WTC11 (cell line): ENCODE measurements at regions not wholly inside any gene's neighbourhood (a gene's known extent, or its start where the extent isn't known, plus 50 kb on each side); places are given as distances from the start of the nearest gene placed in this dataset.

ENCODE experiments used
- ATAC-seq: fragments of 200-7000 bp; cut with Tn5 transposase; 2 replicates; pipeline ENCODE4 v1.10.0; 2021; ENCODE audit warnings: mild to moderate bottlenecking, moderate library complexity
- CTCF ChIA-PET: fragments of 300-600 bp; sonication (Branson Sonifier 250); formaldehyde crosslinking; loops from one replicate; lab custom pipeline; 2021; ENCODE audit warnings: antibody characterized with exemption; lab: Charles Lee
- POLR2A ChIA-PET: fragments of 350-600 bp; sonication (Branson Sonifier 250); formaldehyde crosslinking; loops from one replicate; lab custom pipeline; 2021; ENCODE audit warnings: antibody characterized with exemption; lab: Charles Lee
- DNase-seq: peaks from one replicate; pipeline ENCODE4 v3.0.0; 2021; ENCODE audit warnings: low spot score
- H3K27ac Mint-ChIP-seq: 2 replicates; pipeline ENCODE4 v1.8.0; 2021; ENCODE audit warnings: mixed read lengths
- H3K27me3 Mint-ChIP-seq: 2 replicates; pipeline ENCODE4 v1.8.0; 2021; ENCODE audit warnings: low read depth, mild to moderate bottlenecking, moderate library complexity, mixed read lengths
- H3K36me3 Mint-ChIP-seq: 2 replicates; pipeline ENCODE4 v1.8.0; 2021; ENCODE audit warnings: mixed read lengths
- H3K4me1 Mint-ChIP-seq: 2 replicates; pipeline ENCODE4 v1.8.0; 2022; ENCODE audit warnings: mixed read lengths
- H3K4me3 Mint-ChIP-seq: 2 replicates; pipeline ENCODE4 v1.8.0; 2021; ENCODE audit warnings: mild to moderate bottlenecking, moderate library complexity, mixed read lengths
- H3K9me3 Mint-ChIP-seq: 2 replicates; pipeline ENCODE4 v1.8.0; 2021; ENCODE audit warnings: mixed read lengths
- CREM ChIP-seq: sonication (generic); formaldehyde crosslinking; IDR thresholded peaks from 2 replicates; pipeline ENCODE4 v1.8.1; 2022; ENCODE audit warnings: mild to moderate bottlenecking, missing genetic modification reagents, moderate library complexity
- FOXP1 ChIP-seq: sonication (generic); formaldehyde crosslinking; IDR thresholded peaks from 2 replicates; pipeline ENCODE4 v1.8.0; 2022; ENCODE audit warnings: missing genetic modification reagents, mild to moderate bottlenecking, moderate library complexity, borderline replicate concordance
- GABPB1 ChIP-seq: sonication (generic); formaldehyde crosslinking; IDR thresholded peaks from 2 replicates; pipeline ENCODE4 v1.8.1; 2023; ENCODE audit warnings: mild to moderate bottlenecking, missing genetic modification reagents
- GTF2I ChIP-seq: fragments of 250-450 bp; sonication (Bioruptor Pico); conservative IDR thresholded peaks from 2 replicates; pipeline ENCODE4 v1.4.0; 2021; ENCODE audit warnings: mild to moderate bottlenecking
- HMGA2 ChIP-seq: fragments of 250-450 bp; sonication (Bioruptor Pico); IDR thresholded peaks from 2 replicates; pipeline ENCODE4 v1.4.0; 2021; ENCODE audit warnings: mild to moderate bottlenecking, moderate library complexity
- JAZF1 ChIP-seq: fragments of 250-450 bp; sonication (Bioruptor Pico); IDR thresholded peaks from 2 replicates; pipeline ENCODE4 v1.9.0; 2021; ENCODE audit warnings: moderate library complexity, mild to moderate bottlenecking, inconsistent platforms
- MXD4 ChIP-seq: fragments of 250-450 bp; sonication (Bioruptor Pico); IDR thresholded peaks from 2 replicates; pipeline ENCODE4 v1.8.0; 2021; ENCODE audit warnings: mild to moderate bottlenecking, moderate library complexity, borderline replicate concordance
- RELA ChIP-seq: sonication (generic); formaldehyde crosslinking; IDR thresholded peaks from 2 replicates; pipeline ENCODE4 v1.8.1; 2022; ENCODE audit warnings: missing genetic modification reagents, mild to moderate bottlenecking, borderline replicate concordance
- RORB ChIP-seq: fragments of 250-450 bp; sonication (Bioruptor Pico); IDR thresholded peaks from 2 replicates; pipeline ENCODE4 v1.9.0; 2021; ENCODE audit warnings: mild to moderate bottlenecking
- SMAD4 ChIP-seq: sonication (generic); formaldehyde crosslinking; IDR thresholded peaks from 2 replicates; pipeline ENCODE4 v1.8.0; 2022; ENCODE audit warnings: mild to moderate bottlenecking, missing genetic modification reagents
- SOX15 ChIP-seq: fragments of 250-450 bp; sonication (Bioruptor Pico); IDR thresholded peaks from 2 replicates; pipeline ENCODE4 v1.9.0; 2021; ENCODE audit warnings: mild to moderate bottlenecking
- TEAD4 ChIP-seq: sonication (generic); formaldehyde crosslinking; IDR thresholded peaks from 2 replicates; pipeline ENCODE4 v1.8.0; 2022; ENCODE audit warnings: mild to moderate bottlenecking, missing genetic modification reagents
- ZNF138 ChIP-seq: sonication (generic); formaldehyde crosslinking; conservative IDR thresholded peaks from 2 replicates; pipeline ENCODE4 v1.8.1; 2022; ENCODE audit warnings: mild to moderate bottlenecking, moderate library complexity, missing genetic modification reagents
- ZNF263 ChIP-seq: sonication (generic); formaldehyde crosslinking; IDR thresholded peaks from 2 replicates; pipeline ENCODE4 v1.8.1; 2022; ENCODE audit warnings: low read depth, mild to moderate bottlenecking, moderate library complexity, missing genetic modification reagents
- ZNF671 ChIP-seq: fragments of 250-450 bp; sonication (Bioruptor Pico); IDR thresholded peaks from 2 replicates; pipeline ENCODE4 v1.8.0; 2021; ENCODE audit warnings: mild to moderate bottlenecking
- TF ChIP-seq, protein P1 (sequence below): sonication (generic); formaldehyde crosslinking; IDR thresholded peaks from 2 replicates; pipeline ENCODE4 v1.8.1; 2022; ENCODE audit warnings: low read depth, missing genetic modification reagents, borderline replicate concordance
- TF ChIP-seq, protein P2 (sequence below): sonication (generic); formaldehyde crosslinking; IDR thresholded peaks from 2 replicates; pipeline ENCODE4 v1.8.1; 2023; ENCODE audit warnings: mild to moderate bottlenecking, moderate library complexity, missing genetic modification reagents
- TF ChIP-seq, protein P3 (sequence below): fragments of 250-450 bp; sonication (Bioruptor Pico); IDR thresholded peaks from 2 replicates; pipeline ENCODE4 v2.1.2; 2022; ENCODE audit warnings: mild to moderate bottlenecking, moderate library complexity
- TF ChIP-seq, protein P4 (sequence below): sonication (generic); formaldehyde crosslinking; IDR thresholded peaks from 2 replicates; pipeline ENCODE4 v1.8.1; 2023; ENCODE audit warnings: mild to moderate bottlenecking, missing genetic modification reagents, borderline replicate concordance
- TF ChIP-seq, protein P5 (sequence below): sonication (generic); formaldehyde crosslinking; IDR thresholded peaks from 2 replicates; pipeline ENCODE4 v1.8.1; 2023; ENCODE audit warnings: mild to moderate bottlenecking, missing genetic modification reagents
- TF ChIP-seq, protein P6 (sequence below): fragments of 250-450 bp; sonication (Bioruptor Pico); IDR thresholded peaks from 2 replicates; pipeline ENCODE4 v1.9.0; 2021; ENCODE audit warnings: mild to moderate bottlenecking
- TF ChIP-seq, protein P7 (sequence below): sonication (generic); formaldehyde crosslinking; IDR thresholded peaks from 2 replicates; pipeline ENCODE4 v1.8.1; 2022; ENCODE audit warnings: mild to moderate bottlenecking, moderate library complexity, missing genetic modification reagents

DNA sequence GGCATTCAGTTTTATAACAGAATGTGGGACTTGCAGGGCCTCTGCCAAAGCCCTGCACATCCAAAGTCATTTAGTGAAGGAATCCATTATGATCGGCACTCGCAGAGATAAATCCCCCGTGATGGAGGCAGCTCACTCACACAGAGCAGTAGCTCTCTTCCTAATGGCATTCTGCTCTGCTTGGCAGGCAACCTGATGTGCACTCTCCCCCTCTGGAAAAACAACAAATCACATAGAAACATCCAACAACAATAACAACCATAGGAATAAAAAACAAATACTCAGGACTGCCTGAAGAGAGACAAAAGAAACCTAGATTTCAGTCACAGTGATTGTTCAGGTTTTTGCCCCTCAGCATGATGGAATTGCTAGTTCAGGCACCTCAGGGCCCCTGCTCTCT lies 59.7 kb downstream of the NAA11 start:
- no peaks in the 10 kb centered on the region for H3K36me3 Mint-ChIP-seq
- no peak for ATAC-seq
- TF ChIP-seq SOX15 (CRISPR knock-in tag) (no peak), GABPB1 (no peak), MXD4 (CRISPR knock-in tag) (no peak)
- TF ChIP-seq, protein P1, sequence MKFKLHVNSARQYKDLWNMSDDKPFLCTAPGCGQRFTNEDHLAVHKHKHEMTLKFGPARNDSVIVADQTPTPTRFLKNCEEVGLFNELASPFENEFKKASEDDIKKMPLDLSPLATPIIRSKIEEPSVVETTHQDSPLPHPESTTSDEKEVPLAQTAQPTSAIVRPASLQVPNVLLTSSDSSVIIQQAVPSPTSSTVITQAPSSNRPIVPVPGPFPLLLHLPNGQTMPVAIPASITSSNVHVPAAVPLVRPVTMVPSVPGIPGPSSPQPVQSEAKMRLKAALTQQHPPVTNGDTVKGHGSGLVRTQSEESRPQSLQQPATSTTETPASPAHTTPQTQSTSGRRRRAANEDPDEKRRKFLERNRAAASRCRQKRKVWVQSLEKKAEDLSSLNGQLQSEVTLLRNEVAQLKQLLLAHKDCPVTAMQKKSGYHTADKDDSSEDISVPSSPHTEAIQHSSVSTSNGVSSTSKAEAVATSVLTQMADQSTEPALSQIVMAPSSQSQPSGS (CRISPR knock-in tag) = no peak
- TF ChIP-seq, protein P2, sequence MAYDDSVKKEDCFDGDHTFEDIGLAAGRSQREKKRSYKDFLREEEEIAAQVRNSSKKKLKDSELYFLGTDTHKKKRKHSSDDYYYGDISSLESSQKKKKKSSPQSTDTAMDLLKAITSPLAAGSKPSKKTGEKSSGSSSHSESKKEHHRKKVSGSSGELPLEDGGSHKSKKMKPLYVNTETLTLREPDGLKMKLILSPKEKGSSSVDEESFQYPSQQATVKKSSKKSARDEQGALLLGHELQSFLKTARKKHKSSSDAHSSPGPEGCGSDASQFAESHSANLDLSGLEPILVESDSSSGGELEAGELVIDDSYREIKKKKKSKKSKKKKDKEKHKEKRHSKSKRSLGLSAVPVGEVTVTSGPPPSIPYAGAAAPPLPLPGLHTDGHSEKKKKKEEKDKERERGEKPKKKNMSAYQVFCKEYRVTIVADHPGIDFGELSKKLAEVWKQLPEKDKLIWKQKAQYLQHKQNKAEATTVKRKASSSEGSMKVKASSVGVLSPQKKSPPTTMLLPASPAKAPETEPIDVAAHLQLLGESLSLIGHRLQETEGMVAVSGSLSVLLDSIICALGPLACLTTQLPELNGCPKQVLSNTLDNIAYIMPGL = no peak
- TF ChIP-seq, all 79 proteins: peak for 0
- Mint-ChIP-seq H3K27me3 (no peaks in the 10 kb centered on the region), H3K4me3 (no peak overlapping the region), H3K27ac (no peak overlapping the region), H3K9me3 (no peaks in the 10 kb centered on the region), H3K4me1 (no peaks in the 10 kb centered on the region)
- CTCF ChIA-PET = no interaction called here
- DNase-seq = no peak
- POLR2A ChIA-PET = no interaction called here

DNA sequence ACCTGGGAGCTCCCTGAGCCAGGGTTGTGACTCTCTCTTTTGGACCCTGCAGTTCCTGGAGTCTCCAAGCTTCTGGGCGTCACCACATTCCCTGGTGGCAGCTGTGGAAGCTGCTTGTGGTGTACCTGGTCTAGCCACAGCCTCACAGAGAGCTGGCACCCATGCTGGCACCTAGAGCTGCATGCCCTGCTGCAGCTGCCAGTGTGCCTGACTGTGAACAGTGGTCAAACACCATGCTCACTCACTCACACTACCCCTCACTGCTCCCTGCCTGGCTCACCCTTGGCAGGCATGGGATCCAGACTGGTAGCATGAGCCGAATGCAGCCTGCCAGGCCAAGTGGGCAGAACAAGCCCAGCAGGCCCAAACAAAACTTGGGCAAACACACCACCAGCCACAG lies 66.6 kb downstream of the NAA11 start:
- ATAC-seq (no peak), DNase-seq (no peak)
- Mint-ChIP-seq H3K36me3 (peaks cover 3% of the 10 kb centered on the region; the same call in 1 of the 2 replicates), H3K9me3 (peaks cover 3% of the 10 kb centered on the region; the same call in 1 of the 2 replicates), H3K4me3 (no peak overlapping the region), H3K27me3 (no peaks in the 10 kb centered on the region), H3K27ac (no peak overlapping the region), H3K4me1 (peaks cover 3% of the 10 kb centered on the region; the same call in 1 of the 2 replicates)
- POLR2A ChIA-PET = no interaction called here
- TF ChIP-seq, protein P3, sequence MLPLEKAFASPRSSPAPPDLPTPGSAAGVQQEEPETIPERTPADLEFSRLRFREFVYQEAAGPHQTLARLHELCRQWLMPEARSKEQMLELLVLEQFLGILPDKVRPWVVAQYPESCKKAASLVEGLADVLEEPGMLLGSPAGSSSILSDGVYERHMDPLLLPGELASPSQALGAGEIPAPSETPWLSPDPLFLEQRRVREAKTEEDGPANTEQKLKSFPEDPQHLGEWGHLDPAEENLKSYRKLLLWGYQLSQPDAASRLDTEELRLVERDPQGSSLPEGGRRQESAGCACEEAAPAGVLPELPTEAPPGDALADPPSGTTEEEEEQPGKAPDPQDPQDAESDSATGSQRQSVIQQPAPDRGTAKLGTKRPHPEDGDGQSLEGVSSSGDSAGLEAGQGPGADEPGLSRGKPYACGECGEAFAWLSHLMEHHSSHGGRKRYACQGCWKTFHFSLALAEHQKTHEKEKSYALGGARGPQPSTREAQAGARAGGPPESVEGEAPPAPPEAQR (CRISPR knock-in tag) = no peak
- TF ChIP-seq ZNF138 (no peak), ZNF671 (CRISPR knock-in tag) (no peak), ZNF263 (CRISPR knock-in tag) (no peak), GTF2I (no peak), CREM (CRISPR knock-in tag) (no peak), SMAD4 (CRISPR knock-in tag) (no peak), TEAD4 (no peak), RORB (CRISPR knock-in tag) (no peak), FOXP1 (CRISPR knock-in tag) (no peak), JAZF1 (CRISPR knock-in tag) (no peak), RELA (CRISPR knock-in tag) (no peak), HMGA2 (CRISPR knock-in tag) (no peak)
- TF ChIP-seq, protein P4, sequence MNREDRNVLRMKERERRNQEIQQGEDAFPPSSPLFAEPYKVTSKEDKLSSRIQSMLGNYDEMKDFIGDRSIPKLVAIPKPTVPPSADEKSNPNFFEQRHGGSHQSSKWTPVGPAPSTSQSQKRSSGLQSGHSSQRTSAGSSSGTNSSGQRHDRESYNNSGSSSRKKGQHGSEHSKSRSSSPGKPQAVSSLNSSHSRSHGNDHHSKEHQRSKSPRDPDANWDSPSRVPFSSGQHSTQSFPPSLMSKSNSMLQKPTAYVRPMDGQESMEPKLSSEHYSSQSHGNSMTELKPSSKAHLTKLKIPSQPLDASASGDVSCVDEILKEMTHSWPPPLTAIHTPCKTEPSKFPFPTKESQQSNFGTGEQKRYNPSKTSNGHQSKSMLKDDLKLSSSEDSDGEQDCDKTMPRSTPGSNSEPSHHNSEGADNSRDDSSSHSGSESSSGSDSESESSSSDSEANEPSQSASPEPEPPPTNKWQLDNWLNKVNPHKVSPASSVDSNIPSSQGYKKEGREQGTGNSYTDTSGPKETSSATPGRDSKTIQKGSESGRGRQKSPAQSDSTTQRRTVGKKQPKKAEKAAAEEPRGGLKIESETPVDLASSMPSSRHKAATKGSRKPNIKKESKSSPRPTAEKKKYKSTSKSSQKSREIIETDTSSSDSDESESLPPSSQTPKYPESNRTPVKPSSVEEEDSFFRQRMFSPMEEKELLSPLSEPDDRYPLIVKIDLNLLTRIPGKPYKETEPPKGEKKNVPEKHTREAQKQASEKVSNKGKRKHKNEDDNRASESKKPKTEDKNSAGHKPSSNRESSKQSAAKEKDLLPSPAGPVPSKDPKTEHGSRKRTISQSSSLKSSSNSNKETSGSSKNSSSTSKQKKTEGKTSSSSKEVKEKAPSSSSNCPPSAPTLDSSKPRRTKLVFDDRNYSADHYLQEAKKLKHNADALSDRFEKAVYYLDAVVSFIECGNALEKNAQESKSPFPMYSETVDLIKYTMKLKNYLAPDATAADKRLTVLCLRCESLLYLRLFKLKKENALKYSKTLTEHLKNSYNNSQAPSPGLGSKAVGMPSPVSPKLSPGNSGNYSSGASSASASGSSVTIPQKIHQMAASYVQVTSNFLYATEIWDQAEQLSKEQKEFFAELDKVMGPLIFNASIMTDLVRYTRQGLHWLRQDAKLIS (CRISPR knock-in tag) = no peak
- TF ChIP-seq, protein P5, sequence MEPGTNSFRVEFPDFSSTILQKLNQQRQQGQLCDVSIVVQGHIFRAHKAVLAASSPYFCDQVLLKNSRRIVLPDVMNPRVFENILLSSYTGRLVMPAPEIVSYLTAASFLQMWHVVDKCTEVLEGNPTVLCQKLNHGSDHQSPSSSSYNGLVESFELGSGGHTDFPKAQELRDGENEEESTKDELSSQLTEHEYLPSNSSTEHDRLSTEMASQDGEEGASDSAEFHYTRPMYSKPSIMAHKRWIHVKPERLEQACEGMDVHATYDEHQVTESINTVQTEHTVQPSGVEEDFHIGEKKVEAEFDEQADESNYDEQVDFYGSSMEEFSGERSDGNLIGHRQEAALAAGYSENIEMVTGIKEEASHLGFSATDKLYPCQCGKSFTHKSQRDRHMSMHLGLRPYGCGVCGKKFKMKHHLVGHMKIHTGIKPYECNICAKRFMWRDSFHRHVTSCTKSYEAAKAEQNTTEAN (CRISPR knock-in tag) = no peak
- TF ChIP-seq, protein P6, sequence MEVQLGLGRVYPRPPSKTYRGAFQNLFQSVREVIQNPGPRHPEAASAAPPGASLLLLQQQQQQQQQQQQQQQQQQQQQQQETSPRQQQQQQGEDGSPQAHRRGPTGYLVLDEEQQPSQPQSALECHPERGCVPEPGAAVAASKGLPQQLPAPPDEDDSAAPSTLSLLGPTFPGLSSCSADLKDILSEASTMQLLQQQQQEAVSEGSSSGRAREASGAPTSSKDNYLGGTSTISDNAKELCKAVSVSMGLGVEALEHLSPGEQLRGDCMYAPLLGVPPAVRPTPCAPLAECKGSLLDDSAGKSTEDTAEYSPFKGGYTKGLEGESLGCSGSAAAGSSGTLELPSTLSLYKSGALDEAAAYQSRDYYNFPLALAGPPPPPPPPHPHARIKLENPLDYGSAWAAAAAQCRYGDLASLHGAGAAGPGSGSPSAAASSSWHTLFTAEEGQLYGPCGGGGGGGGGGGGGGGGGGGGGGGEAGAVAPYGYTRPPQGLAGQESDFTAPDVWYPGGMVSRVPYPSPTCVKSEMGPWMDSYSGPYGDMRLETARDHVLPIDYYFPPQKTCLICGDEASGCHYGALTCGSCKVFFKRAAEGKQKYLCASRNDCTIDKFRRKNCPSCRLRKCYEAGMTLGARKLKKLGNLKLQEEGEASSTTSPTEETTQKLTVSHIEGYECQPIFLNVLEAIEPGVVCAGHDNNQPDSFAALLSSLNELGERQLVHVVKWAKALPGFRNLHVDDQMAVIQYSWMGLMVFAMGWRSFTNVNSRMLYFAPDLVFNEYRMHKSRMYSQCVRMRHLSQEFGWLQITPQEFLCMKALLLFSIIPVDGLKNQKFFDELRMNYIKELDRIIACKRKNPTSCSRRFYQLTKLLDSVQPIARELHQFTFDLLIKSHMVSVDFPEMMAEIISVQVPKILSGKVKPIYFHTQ = no peak
- TF ChIP-seq, protein P7, sequence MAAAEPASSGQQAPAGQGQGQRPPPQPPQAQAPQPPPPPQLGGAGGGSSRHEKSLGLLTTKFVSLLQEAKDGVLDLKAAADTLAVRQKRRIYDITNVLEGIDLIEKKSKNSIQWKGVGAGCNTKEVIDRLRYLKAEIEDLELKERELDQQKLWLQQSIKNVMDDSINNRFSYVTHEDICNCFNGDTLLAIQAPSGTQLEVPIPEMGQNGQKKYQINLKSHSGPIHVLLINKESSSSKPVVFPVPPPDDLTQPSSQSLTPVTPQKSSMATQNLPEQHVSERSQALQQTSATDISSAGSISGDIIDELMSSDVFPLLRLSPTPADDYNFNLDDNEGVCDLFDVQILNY (CRISPR knock-in tag) = no peak
- CTCF ChIA-PET = interaction anchor here (0.6 kb wide), 1 partner anchor 911 kb away, joined by 3 read pairs; no protein-coding TSS in a partner anchor
